NCI-H2029 (cell line): ENCODE measurements at regions not wholly inside any gene's neighbourhood (a gene's known extent, or its start where the extent isn't known, plus 50 kb on each side); places are given as distances from the start of the nearest gene placed in this dataset.
A peak's percentile ranks its signal among the peaks of the same experiment; 100 is the strongest.
"Not testable (repeated sequence)": the region's sequence is repeated elsewhere in the genome, so short reads cannot be mapped to it uniquely, and the experiment has no call there.

Experiments
- DNase-seq: peaks from one replicate; lab custom pipeline; 2025; lab: John Stamatoyannopoulos, UW

DNA sequence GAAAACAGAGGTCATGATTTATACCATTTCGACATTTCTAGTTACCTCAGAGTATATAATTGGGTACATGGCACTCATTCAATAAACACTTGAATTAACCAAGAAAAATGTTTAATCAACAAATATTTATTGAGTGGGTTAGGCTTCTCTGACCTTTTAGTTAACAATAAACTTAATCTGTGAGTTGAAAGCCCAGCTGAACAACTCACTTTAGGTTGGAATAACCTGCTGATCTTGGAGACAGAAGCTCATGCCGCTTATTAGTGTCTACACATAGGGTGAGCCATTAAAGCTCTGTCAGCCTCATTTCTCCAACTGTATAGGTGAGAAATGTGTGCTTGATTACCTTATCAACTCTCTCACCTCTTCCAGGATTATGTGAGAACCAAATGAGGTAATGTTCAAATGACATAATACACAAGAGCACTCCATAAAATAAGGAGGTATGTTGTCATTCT is 98.2 kb upstream of the DTNBP1 start:
- DNase-seq: peak; percentile 72

DNA sequence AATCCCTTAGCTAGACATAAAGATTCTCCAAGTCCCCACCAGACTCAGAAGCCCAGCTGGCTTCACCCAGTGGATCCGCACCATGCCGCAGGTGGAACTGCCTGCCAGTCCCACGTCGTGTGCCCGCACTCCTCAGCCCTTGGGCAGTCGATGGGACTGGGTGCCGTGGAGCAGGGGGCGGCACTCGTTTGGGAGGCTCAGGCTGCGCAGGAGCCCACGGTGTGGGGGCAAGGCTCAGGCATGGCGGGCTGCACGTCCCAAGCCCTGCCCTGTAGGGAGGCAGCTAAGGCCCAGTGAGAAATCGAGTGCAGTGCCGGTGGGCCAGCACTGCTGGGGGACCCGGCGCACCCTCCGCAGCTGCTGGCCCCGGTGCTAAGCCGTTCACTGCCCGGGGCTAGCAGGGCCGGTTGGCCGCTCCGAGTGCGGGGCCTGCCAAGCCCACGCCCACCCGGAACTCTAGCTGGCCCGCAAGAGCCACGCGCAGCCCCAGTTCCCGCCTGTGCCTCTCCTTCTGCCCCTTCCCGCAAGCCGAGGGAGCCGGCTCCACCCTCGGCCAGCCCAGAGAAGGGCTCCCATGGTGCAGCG is 95.9 kb upstream of the DTNBP1 start:
- no peak for DNase-seq

DNA sequence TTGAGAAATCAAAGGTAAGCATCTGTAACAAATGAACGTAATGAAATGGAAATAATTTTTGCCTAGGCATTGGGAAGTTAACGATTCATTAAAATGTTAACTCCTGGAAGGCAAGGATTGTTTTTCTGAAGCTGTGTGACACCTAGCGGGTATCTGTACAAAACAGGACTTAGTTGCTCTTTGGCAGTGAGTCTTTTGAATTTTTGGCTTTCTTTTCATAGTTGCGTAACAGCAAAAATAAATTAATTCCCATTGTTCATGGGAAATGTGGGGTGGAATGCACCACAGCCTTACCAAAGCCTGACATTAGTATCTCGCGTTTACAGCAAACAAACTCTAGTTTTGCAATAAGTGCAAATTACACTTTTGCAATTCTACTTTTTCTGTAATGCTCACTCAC is 92.7 kb upstream of the DTNBP1 start:
- no peak for DNase-seq

DNA sequence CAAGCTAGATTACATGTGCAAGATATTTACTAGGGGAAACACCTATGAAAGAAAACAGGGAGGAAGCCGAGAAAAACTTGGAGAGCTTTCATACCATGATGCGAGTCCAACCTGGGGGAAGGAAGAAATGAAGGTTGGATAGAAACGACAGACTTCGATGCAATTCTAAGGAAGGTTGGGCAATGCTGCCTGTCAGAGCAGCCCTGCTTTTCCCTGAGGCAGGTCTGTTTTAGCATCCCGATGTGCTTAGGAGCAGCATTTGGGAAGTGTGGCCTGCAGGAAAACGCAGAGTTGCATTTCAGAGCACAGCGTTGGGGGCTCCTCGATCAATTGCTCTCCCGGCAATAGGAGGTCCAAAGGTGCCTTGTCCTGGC is 91.9 kb upstream of the DTNBP1 start:
- DNase-seq: no peak

DNA sequence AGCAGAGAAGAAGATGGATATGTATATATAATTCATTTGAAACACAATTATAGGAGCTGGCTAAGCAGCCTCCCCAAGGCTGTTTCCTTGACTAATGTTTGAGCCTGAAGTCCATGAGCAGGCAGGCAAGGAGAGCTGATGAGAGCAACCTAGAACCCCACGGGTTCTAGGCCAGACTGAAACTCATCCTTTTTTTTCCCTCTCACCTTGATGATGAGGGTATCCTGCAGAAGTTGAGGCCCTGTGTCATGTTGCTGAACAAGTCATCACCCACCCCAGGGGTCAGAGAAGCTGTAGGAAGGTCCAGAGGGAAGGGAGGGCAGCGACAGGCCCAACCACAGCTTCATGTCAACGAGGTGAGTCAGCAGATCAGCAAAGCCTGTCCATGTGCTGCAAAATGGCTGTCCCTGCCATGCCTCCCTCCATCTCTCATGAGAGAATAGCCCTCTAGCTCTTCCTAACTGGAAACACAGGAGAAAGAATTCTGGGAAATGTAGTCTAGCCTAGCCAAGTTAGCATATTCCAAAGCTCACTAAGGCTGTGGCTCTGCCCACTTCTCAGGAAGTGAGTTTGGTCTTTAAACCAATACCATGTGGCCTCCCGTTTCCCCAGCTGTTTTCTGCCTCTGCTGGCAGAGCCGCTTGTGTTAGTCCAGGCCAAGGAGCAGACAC is 91.3 kb upstream of the DTNBP1 start:
- no peak for DNase-seq

DNA sequence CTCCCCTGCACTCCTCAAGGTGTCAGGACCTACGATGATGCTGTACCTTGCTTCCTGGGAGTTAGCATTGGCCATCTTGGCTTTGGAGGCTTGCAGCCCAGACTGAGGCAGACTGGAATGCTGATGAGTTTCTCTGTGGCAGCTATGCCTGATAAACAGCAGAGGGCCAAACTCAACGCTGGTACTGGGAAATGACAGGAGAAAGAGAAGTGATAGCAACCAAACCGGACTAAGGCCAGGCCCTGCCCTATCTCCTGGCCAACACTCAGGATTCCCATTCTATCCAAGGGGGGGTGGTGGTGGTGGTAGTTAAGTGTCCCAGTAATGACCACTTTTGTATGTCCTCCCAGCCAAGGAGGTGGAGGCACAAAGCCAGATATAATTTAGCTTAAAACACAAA is 90.0 kb upstream of the DTNBP1 start:
- DNase-seq: no peak

DNA sequence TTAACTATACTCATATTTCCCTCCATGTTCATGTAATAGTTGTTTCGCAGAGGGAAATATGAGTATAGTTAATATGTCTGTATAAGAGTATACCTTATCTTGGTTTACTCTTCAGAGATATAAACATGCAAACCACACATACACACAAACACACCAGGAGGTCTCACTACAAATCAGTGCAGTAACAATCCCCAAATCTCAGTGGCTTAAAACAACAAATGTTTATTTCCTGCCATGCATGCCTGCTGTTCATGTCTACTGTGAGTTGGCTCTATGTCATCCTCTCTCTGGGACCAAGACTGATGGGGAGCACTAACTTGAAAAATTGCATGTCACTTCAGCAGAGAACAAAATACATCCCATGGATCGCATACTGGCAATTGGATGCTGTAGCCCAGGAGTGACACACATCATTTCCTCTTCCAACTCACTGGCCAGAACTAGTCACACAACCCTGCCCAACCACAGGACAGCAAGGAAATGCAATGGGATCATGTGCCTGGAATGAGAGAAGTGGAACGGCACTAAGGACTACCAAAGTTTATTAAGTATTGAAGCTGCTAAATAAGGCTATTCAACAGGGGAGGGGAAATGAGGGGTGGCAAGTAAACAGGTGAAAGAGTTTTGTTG is 89.0 kb upstream of the DTNBP1 start:
- DNase-seq: no peak

DNA sequence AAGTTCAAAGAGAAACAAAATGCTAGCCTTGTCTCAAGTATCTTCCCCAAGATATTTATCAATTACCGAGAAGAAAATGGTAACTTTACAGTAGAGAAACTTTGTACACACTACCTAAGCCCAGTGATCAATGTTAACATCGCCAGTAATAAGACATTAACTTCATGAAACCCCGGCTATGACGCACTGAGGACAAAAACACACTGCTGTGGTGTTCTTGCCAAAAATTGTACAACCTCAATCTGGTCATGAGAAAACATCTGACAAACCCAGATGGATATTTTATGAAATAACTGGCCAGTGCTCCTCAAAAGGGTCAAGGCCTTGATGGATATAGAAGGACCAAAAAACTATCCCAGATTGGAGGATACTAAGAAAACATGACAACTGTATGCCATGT is 85.5 kb upstream of the DTNBP1 start:
- DNase-seq: no peak

DNA sequence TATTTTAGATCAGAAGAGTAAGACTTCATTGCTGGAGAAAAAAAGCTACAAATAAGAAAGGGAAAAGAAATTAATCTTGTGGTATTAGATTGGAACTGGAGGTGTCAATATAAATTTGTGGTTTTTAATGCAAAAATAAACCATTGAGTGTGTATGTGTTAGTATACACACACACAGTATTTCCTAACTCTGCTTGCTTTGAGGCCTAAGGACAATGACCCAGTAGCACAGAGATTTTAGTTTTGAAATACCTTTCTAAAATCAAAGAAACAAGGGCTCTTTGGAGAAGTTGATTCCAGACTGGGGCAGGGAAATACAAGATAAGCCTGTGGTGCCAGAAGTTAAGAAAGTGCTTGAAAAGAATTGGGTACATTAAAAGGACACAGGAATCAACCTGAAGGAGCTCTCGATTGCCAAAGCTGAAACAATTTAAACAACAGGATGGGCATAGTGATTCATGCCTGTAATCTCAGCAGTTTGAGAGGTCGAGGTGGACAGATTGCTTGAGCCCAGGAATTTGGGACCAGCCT is 84.6 kb upstream of the DTNBP1 start:
- DNase-seq: no peak

DNA sequence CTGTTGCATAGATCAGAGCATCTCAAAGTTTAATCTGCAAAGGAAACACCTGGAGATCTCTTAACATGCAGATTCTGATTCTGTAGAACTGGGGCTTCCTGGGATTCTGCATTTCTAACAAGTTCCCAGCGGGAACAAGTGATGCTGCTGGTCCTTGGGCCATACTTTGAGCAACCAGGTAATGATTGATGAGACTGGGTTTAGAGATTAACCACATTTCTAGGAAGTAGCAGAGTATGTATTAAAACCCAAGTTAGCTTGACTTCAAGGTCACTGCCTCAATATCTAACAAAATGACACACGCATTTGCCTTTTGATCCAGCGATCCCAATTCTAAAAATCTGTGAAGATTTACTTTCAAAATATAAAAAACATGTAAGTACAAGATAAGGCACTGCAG is 83.0 kb upstream of the DTNBP1 start:
- no peak for DNase-seq

DNA sequence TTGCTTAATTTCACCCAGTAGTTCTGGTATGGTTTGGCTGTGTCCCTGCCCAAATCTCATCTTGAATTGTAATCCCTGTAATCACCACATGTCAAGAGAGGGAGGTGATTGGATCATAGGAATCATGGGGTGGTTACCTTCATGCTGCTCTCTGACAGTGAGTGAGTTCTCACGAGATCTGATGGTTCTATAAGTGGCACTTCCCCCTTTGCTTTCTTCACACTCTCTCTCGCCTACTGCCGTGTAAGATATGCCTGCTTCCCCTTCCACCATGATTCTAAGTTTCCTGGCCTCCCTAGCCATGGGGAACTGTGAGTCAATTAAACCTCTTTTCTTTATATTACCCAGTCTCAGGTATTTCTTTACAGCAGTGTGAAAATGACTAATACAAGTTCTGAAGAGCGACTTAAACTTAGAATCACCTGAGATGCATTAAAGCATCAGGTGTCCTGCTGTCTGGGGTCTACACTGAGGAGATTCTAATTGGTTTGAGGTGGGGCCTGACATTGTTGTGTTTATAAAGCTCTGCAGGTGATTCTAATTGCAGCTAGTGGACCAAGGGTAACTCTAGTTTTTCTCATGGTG is 82.1 kb upstream of the DTNBP1 start:
- no peak for DNase-seq

DNA sequence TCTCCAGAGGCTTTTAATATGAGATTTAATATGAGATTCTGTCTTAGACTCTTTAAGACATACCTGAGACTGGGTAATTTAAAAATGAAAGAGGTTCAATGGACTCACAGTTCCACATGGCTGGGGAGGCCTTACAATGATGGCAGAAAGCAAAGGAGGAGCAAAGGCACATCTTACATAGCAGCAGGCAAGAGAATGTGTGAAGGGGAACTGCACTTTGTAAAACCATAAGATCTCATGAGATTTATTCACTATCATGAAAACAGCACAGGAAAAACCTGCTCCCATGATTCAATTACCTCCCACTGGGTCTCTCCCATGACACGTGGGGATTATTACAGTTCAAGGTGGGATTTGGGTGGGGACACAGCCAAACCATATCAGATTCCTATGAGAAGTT is 79.2 kb upstream of the DTNBP1 start:
- not testable (repeated sequence) for DNase-seq

DNA sequence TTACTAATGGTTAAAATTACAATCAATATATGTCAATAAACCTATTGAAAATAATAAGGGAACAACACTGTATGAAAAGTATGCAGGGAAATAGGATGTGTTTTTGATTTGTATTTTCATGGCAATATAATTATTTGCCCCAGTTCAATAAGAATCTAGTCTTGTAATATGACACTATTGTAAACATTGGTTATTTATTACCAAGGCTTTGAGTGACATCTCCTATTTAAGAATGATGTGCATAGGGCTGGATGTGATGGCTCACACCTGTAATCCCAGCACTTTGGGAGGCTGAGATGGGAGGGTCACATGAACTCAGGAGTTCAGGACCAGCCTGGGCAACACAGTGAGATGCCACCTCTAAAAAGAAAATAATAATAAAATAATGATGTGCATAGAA is 78.6 kb upstream of the DTNBP1 start:
- DNase-seq: no peak

DNA sequence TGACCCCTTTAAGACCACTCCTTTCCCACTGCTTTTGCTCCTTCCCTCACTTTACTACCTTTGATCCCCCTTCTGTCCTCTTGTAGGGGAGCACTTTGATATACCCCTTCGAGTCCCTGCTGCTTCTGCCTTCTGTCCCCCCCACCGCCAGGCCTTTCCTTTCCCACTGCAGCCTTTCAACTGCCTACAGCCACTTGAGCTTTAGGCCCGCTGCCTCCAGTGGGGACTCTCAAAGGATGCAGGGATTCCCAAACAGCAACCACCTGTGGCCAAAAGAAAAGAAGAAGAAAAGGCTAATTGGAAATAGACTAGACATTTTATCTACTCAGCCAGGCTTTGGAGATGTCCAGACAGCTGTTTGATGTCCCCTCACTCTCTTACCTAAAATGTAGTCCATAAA is 77.0 kb upstream of the DTNBP1 start:
- DNase-seq: no peak

DNA sequence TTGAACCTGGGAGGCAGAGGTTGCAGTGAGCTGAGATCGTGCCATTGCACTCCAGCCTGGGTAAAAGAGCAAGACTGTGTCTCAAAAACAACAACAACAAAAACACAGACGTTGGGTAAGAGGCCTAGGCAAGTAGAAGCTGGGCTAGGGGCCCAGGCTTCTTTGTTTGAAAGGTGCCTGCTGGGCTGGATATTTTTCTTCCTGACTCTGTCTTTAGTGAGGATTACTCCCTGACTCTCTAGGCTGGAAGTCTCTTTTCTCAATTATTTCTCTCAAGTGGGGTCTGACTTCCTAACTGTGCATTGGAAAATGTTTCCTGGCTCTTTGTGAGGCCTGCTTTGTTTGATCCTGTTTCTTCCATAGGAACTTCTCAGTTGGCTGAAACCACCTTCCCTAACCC is 76.5 kb upstream of the DTNBP1 start:
- no peak for DNase-seq

DNA sequence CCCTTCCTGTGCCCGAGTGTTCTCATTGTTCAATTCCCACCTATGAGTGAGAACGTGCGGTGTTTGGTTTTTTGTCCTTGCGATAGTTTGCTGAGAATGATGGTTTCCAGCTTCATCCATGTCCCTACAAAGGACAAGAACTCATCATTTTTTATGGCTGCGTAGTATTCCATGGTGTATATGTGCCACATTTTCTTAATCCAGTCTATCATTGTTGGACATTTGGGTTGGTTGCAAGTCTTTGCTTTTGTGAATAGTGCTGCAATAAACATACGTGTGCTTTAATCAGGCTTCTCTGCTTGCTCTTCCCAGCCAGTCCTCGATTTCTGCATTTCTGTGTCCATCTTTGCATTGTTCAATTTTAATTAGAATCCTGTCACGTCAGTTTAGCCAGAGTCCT is 75.4 kb upstream of the DTNBP1 start:
- DNase-seq: not testable (repeated sequence)

DNA sequence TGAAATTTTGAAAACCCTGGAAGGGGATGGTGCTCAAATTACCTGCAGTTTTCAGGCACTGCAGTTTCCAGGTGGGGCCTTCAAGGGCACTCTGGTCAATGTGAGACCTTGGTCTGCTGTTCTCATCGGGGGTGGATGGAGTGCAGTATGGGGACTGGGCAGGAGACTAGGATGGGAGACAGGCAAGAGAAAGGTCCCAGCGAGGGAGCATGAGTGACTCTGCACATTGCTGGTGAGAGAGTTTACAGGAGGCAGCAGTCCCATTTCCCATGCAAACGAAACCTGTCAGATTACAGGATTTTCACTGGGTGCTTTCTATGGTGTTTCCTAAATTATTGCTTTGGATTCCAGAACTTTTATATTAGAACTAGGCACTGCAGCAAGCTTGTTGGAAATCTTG is 73.5 kb upstream of the DTNBP1 start:
- DNase-seq: no peak

DNA sequence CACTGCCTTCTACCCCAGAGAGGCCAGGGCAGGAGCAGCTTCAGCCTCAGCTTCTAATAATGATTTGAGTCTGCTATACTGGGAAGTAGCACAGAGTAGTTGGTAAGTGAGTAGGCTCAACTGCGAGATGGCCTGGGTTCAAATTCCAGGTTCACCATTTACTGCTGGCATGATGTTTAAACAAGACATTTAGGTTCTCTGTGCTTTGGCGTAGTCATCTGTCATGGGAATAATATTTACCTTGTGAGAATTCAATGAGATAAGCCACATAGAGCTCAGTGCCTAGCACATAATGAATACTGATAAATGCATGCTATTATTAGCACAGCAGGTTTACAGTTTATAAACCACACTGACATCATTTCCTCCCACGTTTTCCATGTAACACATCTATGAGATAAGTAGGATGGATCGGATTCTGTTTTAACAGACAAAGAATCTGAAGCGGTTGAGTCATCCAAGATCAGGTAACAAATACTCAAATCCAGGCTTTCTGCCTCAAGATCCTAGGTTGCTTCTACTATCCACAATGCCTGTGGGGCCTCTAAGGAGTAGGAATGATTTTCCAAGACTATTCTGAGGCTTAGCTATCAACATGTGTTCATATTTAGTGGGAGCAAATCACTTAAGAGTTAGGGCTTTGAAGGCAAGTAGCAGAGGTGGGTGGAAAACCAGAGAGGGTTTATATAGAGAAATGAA is 72.9 kb upstream of the DTNBP1 start:
- peak; percentile 98 for DNase-seq

DNA sequence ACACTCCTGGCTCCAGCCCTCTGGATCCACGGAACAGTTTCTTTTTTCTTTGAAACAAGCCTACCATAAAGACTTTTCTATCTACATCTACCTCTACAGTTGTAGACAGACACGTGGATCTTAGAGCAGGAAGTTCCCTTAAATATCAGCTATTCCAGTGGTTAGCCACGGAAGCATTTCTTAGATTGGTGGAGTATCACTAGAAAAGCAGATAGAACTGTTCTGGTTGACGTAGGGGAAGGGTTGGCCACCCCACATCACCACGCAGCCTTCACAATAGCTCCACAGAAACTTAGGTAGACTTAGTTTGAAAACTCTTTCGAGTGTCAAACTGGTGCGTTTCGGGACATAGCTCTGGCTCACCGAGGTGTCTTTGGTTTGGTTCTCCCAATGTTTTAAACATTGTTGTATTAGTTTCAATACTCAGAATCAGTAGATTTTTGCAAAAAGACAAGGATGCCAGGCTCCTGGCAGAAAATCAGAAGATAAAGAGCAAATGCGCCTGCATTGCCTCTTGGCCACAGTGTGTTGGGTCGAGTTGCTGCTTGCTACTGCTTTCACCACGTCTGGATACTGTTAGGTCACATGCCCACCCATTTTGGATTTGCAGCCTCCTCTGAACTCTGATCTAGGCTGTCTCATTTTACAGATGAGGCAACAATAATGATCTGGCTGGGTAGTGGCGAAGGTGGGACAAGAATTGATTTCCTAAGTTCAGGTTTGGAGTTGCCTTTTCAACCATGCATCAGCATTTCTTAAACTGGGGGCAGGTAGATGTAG is 71.5 kb upstream of the DTNBP1 start:
- DNase-seq: no peak

DNA sequence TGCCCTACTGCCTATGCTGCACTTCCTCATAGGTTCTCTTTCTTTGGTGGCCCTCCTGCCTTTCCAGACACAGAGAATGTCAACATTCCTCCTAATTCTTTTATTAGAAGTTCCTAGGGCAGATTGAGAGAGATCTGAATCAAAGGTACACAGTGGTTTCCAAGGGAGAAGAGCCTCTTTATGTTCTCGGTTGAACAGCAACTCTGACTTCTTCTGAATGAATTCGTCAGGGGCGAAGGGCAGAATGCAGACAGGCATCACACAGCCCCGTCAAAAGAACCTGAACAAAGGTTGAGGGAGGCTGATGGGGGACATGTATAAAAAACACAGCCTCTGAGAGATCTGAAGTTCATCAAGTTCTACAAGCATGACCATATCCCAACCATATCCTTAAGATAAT is 68.1 kb upstream of the DTNBP1 start:
- no peak for DNase-seq

DNA sequence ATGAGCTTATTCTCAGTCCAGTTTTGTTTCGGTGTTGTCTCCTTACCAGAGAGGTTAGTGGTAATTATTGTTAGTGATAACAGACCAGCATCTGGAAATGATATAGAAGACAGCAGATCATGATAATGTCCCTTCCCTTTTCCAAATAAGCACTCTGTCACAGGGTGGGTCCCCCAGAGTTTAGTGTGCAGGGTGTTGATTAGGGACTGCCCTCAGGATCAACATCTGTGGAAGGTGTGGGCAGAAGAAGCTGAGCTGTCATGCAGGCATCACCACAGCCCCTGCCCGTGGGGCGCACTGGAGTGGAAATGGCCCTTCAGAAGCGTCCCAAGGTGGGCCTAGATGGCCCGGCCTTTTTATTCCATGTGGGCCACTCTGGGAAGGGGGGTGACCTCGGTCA is 67.6 kb upstream of the DTNBP1 start:
- no peak for DNase-seq

DNA sequence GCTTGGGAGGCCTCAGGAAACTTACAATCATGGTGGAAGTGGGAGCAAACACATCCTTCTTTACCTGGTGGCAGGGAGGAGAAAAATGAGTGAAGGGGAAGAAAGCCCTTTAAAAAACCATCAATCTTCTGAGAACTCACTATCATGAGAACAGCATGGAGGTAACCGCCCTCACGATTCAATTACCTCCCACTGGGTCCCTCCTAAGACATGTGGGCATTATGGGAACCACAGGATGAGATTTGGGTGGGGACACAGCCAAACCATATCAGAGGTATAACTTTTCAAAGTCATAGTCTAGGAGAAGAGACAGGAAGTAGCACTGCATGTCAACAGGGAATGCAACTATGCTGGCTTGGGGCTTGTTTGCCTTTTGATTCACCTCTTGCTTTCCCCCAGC is 59.9 kb upstream of the DTNBP1 start:
- DNase-seq: no peak
